Progenitor cell of endocrine pancreas (in vitro differentiated cells): ENCODE measurements at regions not wholly inside any gene's neighbourhood (a gene's known extent, or its start where the extent isn't known, plus 50 kb on each side); places are given as distances from the start of the nearest gene placed in this dataset.

ENCODE experiments used
- DNase-seq: peaks from one replicate; pipeline ENCODE4 v3.0.0; 2021; ENCODE audit warnings: low spot score; ENCODE audit not compliant: unreplicated experiment
- H3K27ac Mint-ChIP-seq: 2 replicates; pipeline ENCODE4 v1.8.0; 2021; ENCODE audit warnings: mild to moderate bottlenecking, moderate library complexity, mixed read lengths
- H3K27me3 Mint-ChIP-seq: 2 replicates; pipeline ENCODE4 v1.8.0; 2021; ENCODE audit warnings: mixed read lengths
- H3K36me3 Mint-ChIP-seq: 2 replicates; pipeline ENCODE4 v1.8.0; 2022; ENCODE audit warnings: mixed read lengths; ENCODE audit not compliant: insufficient read depth
- H3K4me1 Mint-ChIP-seq: 2 replicates; pipeline ENCODE4 v1.8.0; 2021; ENCODE audit warnings: low read depth, mixed read lengths
- H3K4me3 Mint-ChIP-seq: 2 replicates; pipeline ENCODE4 v1.8.0; 2021; ENCODE audit warnings: low read depth, mild to moderate bottlenecking, moderate library complexity, mixed read lengths
- H3K9me3 Mint-ChIP-seq: 2 replicates; pipeline ENCODE4 v1.8.0; 2021; ENCODE audit warnings: low read depth, mixed read lengths
- TF ChIP-seq, protein P1 (sequence below): fragments of 200-600 bp; sonication (generic); IDR thresholded peaks from one replicate; pipeline ENCODE4 v1.5.0; 2021; ENCODE audit warnings: antibody characterized with exemption, mild to moderate bottlenecking; ENCODE audit not compliant: unreplicated experiment

DNA sequence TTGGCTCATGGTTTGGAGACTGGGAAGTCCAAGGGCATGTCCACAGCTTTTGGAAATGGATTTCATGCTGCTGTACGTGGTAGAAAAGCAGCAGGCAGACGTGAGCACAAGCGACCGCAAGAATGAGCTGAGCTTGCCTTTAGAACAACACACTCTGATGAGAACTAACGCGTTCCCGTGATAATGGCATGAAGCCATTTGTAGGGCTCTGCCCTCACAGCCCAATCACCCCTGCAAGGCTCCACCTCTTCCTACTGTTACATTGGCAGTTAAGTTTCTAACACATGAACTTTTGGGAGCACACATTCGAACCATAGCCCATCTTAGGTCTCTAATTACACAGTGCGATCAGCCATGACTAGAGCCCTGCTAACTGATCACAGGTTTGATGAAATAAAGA lies 107.5 kb upstream of the TMEM170B start:
- Mint-ChIP-seq H3K27me3 (peaks cover 34% of the 10 kb centered on the region), H3K27ac (no peak overlapping the region), H3K4me1 (peaks cover 52% of the 10 kb centered on the region), H3K4me3 (no peak overlapping the region), H3K36me3 (no peaks in the 10 kb centered on the region), H3K9me3 (no peaks in the 10 kb centered on the region)
- TF ChIP-seq, protein P1, sequence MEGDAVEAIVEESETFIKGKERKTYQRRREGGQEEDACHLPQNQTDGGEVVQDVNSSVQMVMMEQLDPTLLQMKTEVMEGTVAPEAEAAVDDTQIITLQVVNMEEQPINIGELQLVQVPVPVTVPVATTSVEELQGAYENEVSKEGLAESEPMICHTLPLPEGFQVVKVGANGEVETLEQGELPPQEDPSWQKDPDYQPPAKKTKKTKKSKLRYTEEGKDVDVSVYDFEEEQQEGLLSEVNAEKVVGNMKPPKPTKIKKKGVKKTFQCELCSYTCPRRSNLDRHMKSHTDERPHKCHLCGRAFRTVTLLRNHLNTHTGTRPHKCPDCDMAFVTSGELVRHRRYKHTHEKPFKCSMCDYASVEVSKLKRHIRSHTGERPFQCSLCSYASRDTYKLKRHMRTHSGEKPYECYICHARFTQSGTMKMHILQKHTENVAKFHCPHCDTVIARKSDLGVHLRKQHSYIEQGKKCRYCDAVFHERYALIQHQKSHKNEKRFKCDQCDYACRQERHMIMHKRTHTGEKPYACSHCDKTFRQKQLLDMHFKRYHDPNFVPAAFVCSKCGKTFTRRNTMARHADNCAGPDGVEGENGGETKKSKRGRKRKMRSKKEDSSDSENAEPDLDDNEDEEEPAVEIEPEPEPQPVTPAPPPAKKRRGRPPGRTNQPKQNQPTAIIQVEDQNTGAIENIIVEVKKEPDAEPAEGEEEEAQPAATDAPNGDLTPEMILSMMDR: no peak
- DNase-seq: no peak

DNA sequence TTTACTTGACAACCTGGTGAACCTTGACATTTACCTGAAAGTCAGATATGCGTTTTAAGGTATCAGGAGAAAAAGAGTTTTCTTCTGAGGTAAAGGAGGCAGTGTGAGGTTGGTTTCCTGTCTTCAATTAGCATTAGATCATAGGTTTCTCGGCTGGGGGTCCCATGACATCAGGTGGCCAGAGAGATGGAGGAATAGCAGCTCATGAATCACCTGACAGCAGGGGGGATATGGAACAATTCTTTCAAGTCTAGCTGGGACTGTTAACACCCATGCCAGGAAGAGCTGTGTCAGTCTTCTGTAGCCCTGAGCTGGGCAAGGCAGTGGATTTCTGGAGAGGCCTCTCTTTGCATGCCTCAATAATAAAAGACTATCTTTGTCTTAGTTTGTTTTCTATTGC lies 108.0 kb upstream of the TMEM170B start:
- H3K27ac Mint-ChIP-seq: no peak overlapping the region
- H3K4me1 Mint-ChIP-seq: peaks cover 47% of the 10 kb centered on the region
- no peak for DNase-seq
- H3K4me3 Mint-ChIP-seq: no peak overlapping the region
- TF ChIP-seq, protein P1: no peak
- peaks cover 34% of the 10 kb centered on the region for H3K27me3 Mint-ChIP-seq
- no peaks in the 10 kb centered on the region for H3K9me3 Mint-ChIP-seq
- H3K36me3 Mint-ChIP-seq: no peaks in the 10 kb centered on the region

DNA sequence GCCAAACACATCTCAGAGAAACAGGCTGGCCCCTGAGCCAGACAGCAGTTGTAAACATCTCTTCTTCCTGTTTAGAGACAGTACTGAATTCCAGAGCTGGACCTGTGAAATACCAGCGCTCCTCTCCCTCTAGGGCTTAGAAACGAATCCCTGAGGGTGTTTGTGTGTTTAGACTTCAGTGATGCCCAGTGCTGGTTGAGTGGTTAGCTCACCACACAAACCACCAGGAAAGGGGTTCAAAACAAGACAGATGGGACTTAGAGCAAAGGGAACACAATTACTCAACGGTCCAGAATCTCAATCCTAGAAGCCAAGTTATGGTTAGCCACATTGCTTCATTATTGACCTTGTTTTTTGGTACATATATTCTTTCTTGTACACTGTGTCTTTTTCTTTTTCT lies 108.7 kb upstream of the TMEM170B start:
- no peak overlapping the region for H3K4me3 Mint-ChIP-seq
- H3K36me3 Mint-ChIP-seq: no peaks in the 10 kb centered on the region
- TF ChIP-seq, protein P1: no peak
- peaks cover 34% of the 10 kb centered on the region for H3K27me3 Mint-ChIP-seq
- no peaks in the 10 kb centered on the region for H3K9me3 Mint-ChIP-seq
- H3K4me1 Mint-ChIP-seq: peaks cover 46% of the 10 kb centered on the region
- no peak for DNase-seq
- no peak overlapping the region for H3K27ac Mint-ChIP-seq

- peaks cover 34% of the 10 kb centered on the region for H3K27me3 Mint-ChIP-seq
- no peak overlapping the region for H3K4me3 Mint-ChIP-seq
- H3K4me1 Mint-ChIP-seq: peaks cover 43% of the 10 kb centered on the region
- DNase-seq: no peak
- TF ChIP-seq, protein P1: no peak
- no peaks in the 10 kb centered on the region for H3K9me3 Mint-ChIP-seq
- H3K36me3 Mint-ChIP-seq: no peaks in the 10 kb centered on the region
- peak overlapping the region; percentile 41 for H3K27ac Mint-ChIP-seq
These were observed 109.2 kb upstream of the TMEM170B start for GRCh38 chr6:11428371-11428770.

DNA sequence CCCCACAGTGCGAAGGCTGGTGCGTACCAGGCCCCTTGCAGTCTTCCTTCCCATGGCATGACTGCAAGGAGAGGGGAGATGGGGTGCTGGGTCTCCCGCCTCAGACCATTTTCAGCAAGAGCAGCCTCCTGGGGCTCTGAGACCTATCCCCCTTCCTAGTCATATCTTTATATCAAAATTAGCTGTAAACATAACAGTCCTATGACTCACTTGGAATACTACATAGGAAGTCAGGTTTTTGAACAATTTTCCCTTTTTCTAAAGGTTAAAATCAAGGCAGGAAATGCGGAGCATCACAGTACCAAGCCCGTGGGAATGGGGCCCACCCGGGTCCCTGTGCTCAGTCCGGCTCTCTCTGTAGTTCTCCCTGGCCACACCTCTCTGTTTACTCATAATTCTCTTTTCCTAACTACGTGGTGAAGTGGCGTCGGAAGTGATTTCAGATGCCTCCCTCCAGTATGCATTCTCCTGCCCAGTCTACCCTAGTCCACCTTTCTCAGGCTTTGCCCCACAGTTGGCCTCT lies 109.8 kb upstream of the TMEM170B start:
- peak overlapping the region; percentile 41 for H3K27ac Mint-ChIP-seq
- H3K36me3 Mint-ChIP-seq: no peaks in the 10 kb centered on the region
- no peak for DNase-seq
- H3K4me1 Mint-ChIP-seq: peaks cover 39% of the 10 kb centered on the region
- no peak overlapping the region for H3K4me3 Mint-ChIP-seq
- peaks cover 37% of the 10 kb centered on the region for H3K27me3 Mint-ChIP-seq
- TF ChIP-seq, protein P1: no peak
- H3K9me3 Mint-ChIP-seq: no peaks in the 10 kb centered on the region
